ENCODE measurements at regions not wholly inside any gene's neighbourhood (a gene's known extent, or its start where the extent isn't known, plus 50 kb on each side); places are given as distances from the start of the nearest gene placed in this dataset.
"Not testable (repeated sequence)": the region's sequence is repeated elsewhere in the genome, so short reads cannot be mapped to it uniquely, and the experiment has no call there.

DNA sequence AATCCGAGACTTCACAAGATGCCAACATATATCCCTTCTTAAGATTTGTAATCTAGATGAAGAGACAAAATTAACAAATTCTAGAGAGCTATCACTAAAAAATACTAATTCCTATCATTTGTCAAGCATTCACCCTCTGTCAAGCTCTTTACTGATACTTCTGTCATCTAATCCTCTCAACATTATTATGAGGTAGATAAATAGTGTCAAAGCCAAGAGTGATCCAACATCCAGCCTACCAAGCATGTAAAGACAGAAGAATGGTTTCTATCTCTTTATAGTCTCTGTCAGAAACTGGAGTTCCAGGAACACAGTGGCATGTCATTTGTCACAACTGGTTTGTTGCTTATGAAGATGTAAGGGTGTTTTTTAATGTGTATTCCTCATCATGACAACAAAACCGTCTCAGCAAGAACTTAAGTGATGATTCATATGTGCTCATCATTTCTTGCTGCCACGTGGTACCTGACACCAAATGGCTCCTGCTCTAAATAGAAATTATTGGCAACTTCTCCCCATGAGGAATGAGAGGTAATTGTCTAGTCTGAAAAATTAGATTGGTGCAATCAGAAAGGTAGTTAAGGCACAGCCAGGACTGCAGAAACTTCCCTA, 196.8 kb downstream of the TOX3 start:
- no peaks in the 10 kb centered on the region for H3K36me3 ChIP-seq (ENCODE audit: control insufficient read depth, insufficient read depth, low read length)
- H3K27me3 ChIP-seq (ENCODE audit: control insufficient read depth, insufficient read depth, low read length) = no peaks in the 10 kb centered on the region
- ChIA-PET CTCF (interaction anchor here (0.6 kb wide), 1 partner anchor 99 kb away, joined by 3 read pairs; no protein-coding TSS in a partner anchor), POLR2A (no interaction called here)
- TF ChIP-seq, protein P1, sequence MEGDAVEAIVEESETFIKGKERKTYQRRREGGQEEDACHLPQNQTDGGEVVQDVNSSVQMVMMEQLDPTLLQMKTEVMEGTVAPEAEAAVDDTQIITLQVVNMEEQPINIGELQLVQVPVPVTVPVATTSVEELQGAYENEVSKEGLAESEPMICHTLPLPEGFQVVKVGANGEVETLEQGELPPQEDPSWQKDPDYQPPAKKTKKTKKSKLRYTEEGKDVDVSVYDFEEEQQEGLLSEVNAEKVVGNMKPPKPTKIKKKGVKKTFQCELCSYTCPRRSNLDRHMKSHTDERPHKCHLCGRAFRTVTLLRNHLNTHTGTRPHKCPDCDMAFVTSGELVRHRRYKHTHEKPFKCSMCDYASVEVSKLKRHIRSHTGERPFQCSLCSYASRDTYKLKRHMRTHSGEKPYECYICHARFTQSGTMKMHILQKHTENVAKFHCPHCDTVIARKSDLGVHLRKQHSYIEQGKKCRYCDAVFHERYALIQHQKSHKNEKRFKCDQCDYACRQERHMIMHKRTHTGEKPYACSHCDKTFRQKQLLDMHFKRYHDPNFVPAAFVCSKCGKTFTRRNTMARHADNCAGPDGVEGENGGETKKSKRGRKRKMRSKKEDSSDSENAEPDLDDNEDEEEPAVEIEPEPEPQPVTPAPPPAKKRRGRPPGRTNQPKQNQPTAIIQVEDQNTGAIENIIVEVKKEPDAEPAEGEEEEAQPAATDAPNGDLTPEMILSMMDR (IDR thresholded peaks at IDR 0.05; ENCODE audit: insufficient read depth, low read depth, low read length) = no peak
- no peak overlapping the region for H3K4me3 ChIP-seq (ENCODE audit: low read depth, low read length)
- no peak for DNase-seq (ENCODE audit: low read depth)

DNA sequence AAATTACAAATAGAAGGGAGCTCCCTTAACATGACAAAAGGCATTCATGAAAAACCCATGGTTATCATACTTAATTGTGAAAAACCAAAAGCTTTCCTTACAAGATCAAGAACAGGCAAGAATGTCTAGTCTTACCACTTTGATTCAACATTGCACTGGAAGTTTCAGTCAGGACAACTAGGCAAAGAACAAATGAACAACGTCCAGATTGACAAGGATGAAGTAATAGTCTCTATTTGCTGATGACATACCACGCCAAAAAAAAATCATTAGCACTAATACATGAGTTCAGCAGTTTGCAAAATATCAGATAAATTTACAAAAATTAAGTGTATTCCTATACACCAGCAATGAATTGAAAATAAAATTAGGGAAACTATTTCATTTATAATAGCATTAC, 200.2 kb downstream of the TOX3 start:
- DNase-seq (ENCODE audit: low read depth) = no peak
- ChIA-PET POLR2A (no interaction called here), CTCF (no interaction called here)
- TF ChIP-seq, protein P1 (IDR thresholded peaks at IDR 0.05; ENCODE audit: insufficient read depth, low read depth, low read length) = no peak
- Histone ChIP-seq H3K27me3 (ENCODE audit: control insufficient read depth, insufficient read depth, low read length) (no peaks in the 10 kb centered on the region), H3K4me3 (ENCODE audit: low read depth, low read length) (no peak overlapping the region), H3K36me3 (ENCODE audit: control insufficient read depth, insufficient read depth, low read length) (no peaks in the 10 kb centered on the region)

DNA sequence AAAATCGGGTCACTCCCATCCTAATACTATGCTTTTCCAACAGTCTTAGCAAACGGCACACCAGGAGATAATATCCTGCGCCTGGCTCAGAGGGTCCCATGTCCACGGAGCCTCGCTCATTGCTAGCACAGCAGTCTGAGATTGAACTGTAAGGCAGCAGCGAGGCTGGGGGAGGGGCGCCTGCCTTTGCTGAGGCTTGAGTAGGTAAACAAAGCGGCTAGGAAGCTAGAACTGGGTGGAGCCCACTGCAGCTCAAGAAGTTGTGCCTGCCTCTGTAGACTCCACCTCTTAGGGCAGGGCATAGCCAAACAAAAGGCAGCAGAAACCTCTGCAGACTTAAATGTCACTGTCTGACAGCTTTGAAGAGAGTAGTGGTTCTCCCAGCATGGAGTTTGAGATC, 213.3 kb downstream of the TOX3 start:
- CTCF ChIA-PET; H3K4me3 ChIP-seq (ENCODE audit: low read depth, low read length); POLR2A ChIA-PET; H3K36me3 ChIP-seq (ENCODE audit: control insufficient read depth, insufficient read depth, low read length); DNase-seq (ENCODE audit: low read depth); H3K27me3 ChIP-seq (ENCODE audit: control insufficient read depth, insufficient read depth, low read length): not testable (repeated sequence)

- no peak for DNase-seq (ENCODE audit: low read depth)
- POLR2A ChIA-PET = no interaction called here
- Histone ChIP-seq H3K27me3 (ENCODE audit: control insufficient read depth, insufficient read depth, low read length) (no peaks in the 10 kb centered on the region), H3K4me3 (ENCODE audit: low read depth, low read length) (no peak overlapping the region), H3K36me3 (ENCODE audit: control insufficient read depth, insufficient read depth, low read length) (no peaks in the 10 kb centered on the region)
- CTCF ChIA-PET = interaction anchor here (0.5 to 0.6 kb wide), 2 partner anchors 449 to 590 kb away, joined by 3 read pairs; no protein-coding TSS in a partner anchor
- TF ChIP-seq, protein P1 (IDR thresholded peaks at IDR 0.05; ENCODE audit: insufficient read depth, low read depth, low read length) = no peak
Observed at GRCh38 chr16:52320930-52321439, 226.0 kb downstream of the TOX3 start.

- H3K27me3 ChIP-seq (ENCODE audit: control insufficient read depth, insufficient read depth, low read length) = no peaks in the 10 kb centered on the region
- no peak for DNase-seq (ENCODE audit: low read depth)
- TF ChIP-seq, protein P1 (IDR thresholded peaks at IDR 0.05; ENCODE audit: insufficient read depth, low read depth, low read length) = no peak
- no peaks in the 10 kb centered on the region for H3K36me3 ChIP-seq (ENCODE audit: control insufficient read depth, insufficient read depth, low read length)
- no peak overlapping the region for H3K4me3 ChIP-seq (ENCODE audit: low read depth, low read length)
- ChIA-PET POLR2A (no interaction called here), CTCF (no interaction called here)
Observed at GRCh38 chr16:52318302-52319009, 228.5 kb downstream of the TOX3 start.

All from BJ (cell line).